NOMO-1 treated with DMSO at 0.1 percent for 48 hours (cell line): ENCODE measurements at regions not wholly inside any gene's neighbourhood (a gene's known extent, or its start where the extent isn't known, plus 50 kb on each side); places are given as distances from the start of the nearest gene placed in this dataset.
"Not testable (repeated sequence)": the region's sequence is repeated elsewhere in the genome, so short reads cannot be mapped to it uniquely, and the experiment has no call there.

Experiments used
- DNase-seq: peaks from one replicate; lab custom pipeline; 2025; ENCODE audit not compliant: unreplicated experiment; lab: John Stamatoyannopoulos, UW

DNA sequence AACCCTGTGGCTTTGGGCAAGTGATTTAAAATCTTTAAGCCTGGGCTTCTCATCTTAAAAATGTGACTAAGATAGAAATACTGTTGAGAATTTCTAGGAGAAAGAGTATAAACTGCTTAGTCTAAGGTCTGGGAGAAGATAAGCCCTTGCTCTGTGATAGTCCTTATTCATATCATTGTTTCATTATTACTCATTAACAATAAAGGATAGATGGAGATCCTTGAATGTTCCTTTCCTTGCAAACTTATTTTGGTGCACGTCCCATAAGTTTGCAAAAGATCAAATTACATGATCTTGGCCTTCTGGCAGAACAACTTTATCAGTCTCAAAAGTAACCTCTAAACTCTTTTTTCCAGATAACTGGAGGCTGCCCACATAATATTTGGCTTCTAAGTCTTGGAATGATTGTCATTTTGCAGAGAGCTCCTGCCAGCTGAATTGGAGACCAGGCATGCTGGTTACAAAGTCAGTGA lies 138.3 kb downstream of the FAM124B start:
- no peak for DNase-seq

- no peak for DNase-seq
Observed at GRCh38 chr2:224261326-224261725, 140.6 kb downstream of the FAM124B start.

- DNase-seq: peak; percentile 48
Observed at GRCh38 chr2:224260372-224261020, 141.4 kb downstream of the FAM124B start.

- no peak for DNase-seq
Observed at GRCh38 chr2:224259831-224260230, 142.1 kb downstream of the FAM124B start.

GRCh38 chr2:224258059-224258458 lies 143.8 kb downstream of the FAM124B start:
- DNase-seq: no peak

DNA sequence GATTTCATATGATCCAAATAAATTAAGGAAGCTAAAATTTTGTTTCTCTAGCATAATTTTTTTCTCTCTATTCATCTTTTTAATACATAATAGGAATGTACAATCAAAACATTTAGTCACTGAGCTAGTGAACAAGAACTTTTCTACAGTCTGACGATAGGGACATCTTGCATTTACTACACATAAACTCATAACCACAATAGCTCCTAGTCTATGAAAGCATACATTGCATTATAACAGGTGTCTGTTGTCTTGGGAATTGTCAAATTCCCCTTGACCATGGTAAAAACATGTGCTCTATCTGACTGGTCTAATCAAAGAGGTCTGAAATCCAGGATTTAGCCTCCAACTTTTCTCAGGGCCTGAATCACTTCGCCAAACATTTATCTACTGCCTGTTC lies 144.8 kb downstream of the FAM124B start:
- no peak for DNase-seq

DNA sequence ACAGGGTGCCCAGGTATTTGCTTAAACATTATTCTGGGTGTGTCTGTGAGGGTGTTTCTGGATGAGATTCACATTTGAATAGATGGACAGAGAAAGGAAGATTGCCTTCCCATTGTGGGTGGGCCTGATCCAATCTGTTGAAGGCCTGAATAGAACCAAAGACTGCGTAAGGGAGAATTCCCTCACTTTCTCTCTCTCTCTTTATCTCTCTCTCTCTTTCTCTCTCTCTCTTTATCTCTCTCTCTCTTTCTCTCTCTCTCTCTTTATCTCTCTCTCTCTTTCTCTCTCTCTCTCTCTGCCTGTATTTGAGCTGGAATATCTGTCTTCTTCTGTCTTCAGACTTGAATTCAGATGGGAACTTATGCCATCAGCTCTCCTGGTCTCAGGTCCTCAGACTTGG lies 148.4 kb downstream of the FAM124B start:
- DNase-seq: no peak

DNA sequence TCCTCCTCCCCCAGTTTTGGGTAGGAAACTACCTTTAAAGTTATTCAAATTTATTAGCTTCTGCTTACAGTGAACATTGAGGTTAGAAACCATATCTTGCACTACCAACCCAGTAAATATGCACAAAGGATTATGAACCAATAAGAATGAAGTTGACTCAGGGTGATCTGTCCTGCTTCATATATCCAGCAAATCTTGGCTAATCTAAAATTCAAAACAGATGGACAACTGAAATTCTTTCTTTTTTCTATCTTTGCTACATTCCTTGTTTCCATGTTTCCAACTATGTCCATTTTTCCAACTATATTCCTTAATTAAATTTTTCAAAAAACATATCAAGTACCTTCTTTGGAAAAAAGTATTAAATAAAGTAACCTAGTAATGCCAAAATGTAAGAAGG lies 149.3 kb downstream of the FAM124B start:
- no peak for DNase-seq

- DNase-seq: no peak
Observed at GRCh38 chr2:224248944-224249371, 152.9 kb downstream of the FAM124B start.

DNA sequence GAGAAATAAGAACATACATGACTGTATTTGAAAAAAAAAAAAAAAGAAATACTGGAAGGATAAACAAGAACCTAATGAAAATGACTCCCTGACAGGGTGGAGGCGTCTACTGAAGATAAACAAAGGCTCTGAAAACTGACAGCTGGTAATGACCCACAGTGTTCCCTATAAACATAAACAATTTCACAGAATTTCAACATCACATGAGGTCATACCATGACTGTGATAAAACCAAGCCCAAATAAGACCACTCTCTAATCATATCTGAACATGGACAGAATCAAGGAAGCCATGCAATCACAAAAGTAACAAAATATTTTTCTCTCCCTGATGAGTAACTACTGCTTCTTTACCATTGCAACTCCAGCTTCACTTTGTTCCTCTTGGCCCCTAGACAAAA lies 159.3 kb downstream of the FAM124B start:
- no peak for DNase-seq

GRCh38 chr2:224241812-224242211 lies 160.1 kb downstream of the FAM124B start:
- DNase-seq: no peak

GRCh38 chr2:224241001-224241400 lies 160.9 kb downstream of the FAM124B start:
- no peak for DNase-seq

DNA sequence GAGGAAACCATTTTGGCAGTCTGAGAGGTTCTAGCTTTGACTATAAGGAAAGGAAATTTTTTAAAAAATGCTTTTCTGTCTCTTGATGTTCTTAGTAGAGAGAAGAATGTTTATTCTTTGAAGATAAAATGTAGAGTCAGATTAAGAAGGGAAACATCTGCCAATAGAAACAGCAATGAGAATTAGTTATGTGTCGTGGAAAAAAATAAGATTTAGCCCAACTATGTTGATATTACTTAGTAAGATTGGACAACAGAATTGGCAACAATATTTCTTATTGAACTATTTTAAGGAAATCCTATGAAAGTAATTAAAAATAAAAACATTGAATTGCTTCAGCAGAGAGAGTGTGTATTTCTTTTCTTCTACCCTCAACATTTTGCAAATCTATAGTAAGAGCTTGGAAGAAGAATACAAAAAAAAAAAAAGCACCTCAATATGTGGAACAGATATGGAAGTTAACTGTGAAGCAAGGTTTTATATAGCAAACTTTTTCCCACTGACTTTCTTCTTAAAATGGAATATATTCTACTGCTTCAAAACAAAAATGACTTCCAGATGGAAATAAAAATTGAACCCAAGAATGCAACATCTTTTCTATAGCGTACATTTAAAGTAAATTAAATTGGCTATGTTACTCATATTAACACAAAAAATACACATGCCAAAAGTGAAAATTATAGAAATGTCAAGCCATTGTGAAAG lies 177.9 kb downstream of the FAM124B start:
- no peak for DNase-seq

GRCh38 chr2:224222974-224223373 lies 178.9 kb downstream of the FAM124B start:
- no peak for DNase-seq

GRCh38 chr2:224222291-224222690 lies 179.6 kb downstream of the FAM124B start:
- no peak for DNase-seq

DNA sequence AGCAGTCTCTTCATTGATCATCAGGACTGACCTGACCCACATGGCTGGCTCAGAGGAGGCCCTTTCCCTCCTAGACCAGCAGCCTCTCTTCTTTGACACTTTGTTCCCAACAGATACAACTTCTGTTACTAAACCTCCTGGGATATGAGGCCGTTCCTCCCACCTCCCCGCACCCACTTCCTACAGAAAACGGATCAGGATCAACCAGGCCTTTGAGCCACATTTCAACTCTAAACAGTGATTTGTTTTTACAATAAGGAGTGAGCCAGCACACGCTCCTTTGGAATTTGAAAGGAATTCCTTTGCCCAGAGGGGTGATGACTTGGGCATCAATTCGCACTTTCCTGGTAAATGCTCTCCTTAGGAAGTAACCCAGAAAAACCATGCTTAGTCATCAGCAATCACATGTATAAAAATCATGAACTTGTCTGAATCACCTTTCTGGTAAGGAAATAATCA lies 180.4 kb downstream of the FAM124B start:
- no peak for DNase-seq

DNA sequence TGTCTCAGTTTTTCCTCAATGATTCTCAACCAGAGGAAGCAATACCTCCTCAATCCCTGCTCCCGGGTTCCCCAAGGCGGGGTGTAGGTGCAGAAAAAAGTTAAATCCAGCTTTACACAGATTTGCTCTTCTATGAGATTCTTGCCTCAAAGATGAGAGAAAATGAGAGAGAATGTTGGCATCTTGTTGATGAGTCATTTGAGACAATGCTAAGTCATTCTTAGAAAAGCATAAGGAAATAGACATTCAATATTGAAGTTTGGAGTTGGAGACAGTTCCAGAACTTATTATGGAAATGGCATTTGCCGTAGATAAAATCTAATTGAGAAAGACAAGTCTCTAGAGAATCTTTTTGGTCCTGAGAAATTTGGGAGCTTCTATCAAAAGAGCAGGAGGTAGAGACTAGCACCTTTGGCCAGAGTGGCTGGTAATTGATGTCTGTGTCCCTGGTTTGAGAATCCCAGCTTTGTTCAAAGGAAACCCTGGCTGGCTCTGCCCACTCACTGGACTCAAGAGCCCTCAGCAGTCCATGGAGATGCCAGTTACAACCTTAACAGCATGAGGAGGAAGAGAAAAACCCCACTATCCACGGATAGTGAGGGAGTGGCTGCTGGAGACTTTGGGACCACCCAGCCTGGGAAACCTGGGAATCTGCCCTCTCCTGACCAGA lies 181.2 kb downstream of the FAM124B start:
- DNase-seq: peak; percentile 47

DNA sequence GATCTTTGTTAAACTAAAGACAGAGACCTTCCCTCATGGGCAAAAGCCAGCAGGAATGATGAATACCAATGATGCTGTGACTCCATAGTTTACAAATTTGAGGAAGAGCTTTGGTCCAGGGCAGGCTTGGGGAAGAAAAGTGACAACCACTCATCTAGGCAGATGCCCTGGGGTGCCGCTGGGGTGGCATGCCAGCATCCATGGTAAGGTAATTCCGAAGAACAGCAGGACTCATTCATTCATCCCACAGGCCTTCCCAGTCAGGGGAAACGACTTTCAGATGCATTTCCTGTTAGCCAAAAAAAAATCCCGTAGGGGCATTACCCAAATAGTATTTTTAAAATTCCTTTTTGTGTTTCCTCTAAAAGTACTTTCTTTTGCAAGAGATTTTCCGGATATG lies 180.7 kb upstream of the SERPINE2 start:
- no peak for DNase-seq

- no peak for DNase-seq
Observed at GRCh38 chr2:224217962-224218347, 178.9 kb upstream of the SERPINE2 start.

- DNase-seq: no peak
Observed at GRCh38 chr2:224217233-224217961, 178.3 kb upstream of the SERPINE2 start.

GRCh38 chr2:224215611-224216010 lies 176.5 kb upstream of the SERPINE2 start:
- DNase-seq: not testable (repeated sequence)
